ENCODE measurements at regions not wholly inside any gene's neighbourhood (a gene's known extent, or its start where the extent isn't known, plus 50 kb on each side); places are given as distances from the start of the nearest gene placed in this dataset.

DNA sequence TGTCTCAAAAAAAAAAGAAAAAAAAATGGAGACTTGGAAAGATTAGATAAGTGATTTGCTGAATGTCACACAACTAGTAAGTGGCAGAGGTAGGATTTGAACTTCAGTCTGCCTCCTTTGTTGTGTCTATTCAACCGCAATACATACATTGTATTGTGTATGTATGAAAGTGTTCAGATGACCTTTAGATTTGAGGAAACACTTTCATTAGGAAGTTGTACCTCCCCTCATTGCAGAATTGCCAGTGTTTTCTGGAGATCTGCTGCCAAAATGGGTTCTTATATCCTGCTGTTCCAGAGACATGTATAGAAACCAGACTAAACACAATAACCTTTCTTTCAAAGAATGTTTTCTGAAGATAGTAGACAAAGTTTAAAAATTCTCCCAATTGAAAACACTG lies 247.4 kb upstream of the TBL1XR1 start:
- H3K4ac ChIP-seq (ENCODE audit: low read depth, low read length), result no peak overlapping the region
- H3K79me2 ChIP-seq (ENCODE audit: control insufficient read depth, insufficient read depth, low read length), result no peaks in the 10 kb centered on the region
- H4K5ac ChIP-seq (ENCODE audit: low read length), result no peak overlapping the region
- no peak overlapping the region for H2BK15ac ChIP-seq (replicated peaks; ENCODE audit: low read depth)
- H3K4me3 ChIP-seq (ENCODE audit: low read length), result no peak overlapping the region
- no peak overlapping the region for H3K56ac ChIP-seq (ENCODE audit: low read length)
- no peak for DNase-seq
- no peaks in the 10 kb centered on the region for H3K36me3 ChIP-seq (ENCODE audit: control insufficient read depth, insufficient read depth, low read length)
- H3K9ac ChIP-seq (ENCODE audit: low read length), result no peak overlapping the region
- no peak overlapping the region for H2AK5ac ChIP-seq (ENCODE audit: low read length)
- H3K23ac ChIP-seq (ENCODE audit: low read length), result no peak overlapping the region
- H3K27ac ChIP-seq (ENCODE audit: low read depth, low read length), result no peak overlapping the region
- no peak overlapping the region for H4K8ac ChIP-seq (ENCODE audit: low read depth, low read length)
- no CpG with 5 or more reads among the region's 1 CpG for WGBS (ENCODE audit: extremely low coverage, insufficient coverage, low lambda C conversion rate)
- H3K27me3 ChIP-seq (ENCODE audit: insufficient read depth, low read length, poor library complexity), result no peaks in the 10 kb centered on the region
- no peaks in the 10 kb centered on the region for H3K79me1 ChIP-seq (ENCODE audit: low read length)
- no peaks in the 10 kb centered on the region for H3K4me1 ChIP-seq (ENCODE audit: control insufficient read depth, low read depth, low read length)
- no peak overlapping the region for H2BK120ac ChIP-seq (ENCODE audit: low read depth, low read length)
- no peak overlapping the region for H3K4me2 ChIP-seq (ENCODE audit: low read length)
- no peak overlapping the region for H2BK5ac ChIP-seq (ENCODE audit: low read length)
- H3K18ac ChIP-seq (ENCODE audit: low read length), result no peak overlapping the region

DNA sequence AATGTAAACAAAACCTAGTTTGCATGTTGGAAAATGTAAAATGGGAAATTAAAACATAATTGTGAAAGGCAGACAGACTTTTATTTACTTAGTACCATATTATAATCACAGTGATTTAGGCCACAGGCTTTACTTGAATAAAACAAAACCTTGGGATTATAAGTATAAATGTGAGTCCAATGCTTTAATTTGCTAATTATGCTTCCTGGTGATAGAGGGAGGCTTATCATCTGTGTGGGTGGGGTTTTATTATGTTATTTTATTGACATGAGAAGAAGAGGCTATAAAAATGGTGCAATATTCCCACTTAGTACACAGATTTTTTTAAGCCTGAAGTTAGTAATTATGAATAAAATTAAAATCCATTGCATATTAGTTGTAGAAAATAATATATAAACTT lies 248.3 kb upstream of the TBL1XR1 start:
- H3K56ac ChIP-seq (ENCODE audit: low read length), result no peak overlapping the region
- no peak overlapping the region for H3K4ac ChIP-seq (ENCODE audit: low read depth, low read length)
- no peak overlapping the region for H3K4me3 ChIP-seq (ENCODE audit: low read length)
- H4K5ac ChIP-seq (ENCODE audit: low read length), result no peak overlapping the region
- no peak overlapping the region for H2BK120ac ChIP-seq (ENCODE audit: low read depth, low read length)
- no peaks in the 10 kb centered on the region for H3K36me3 ChIP-seq (ENCODE audit: control insufficient read depth, insufficient read depth, low read length)
- no peaks in the 10 kb centered on the region for H3K79me1 ChIP-seq (ENCODE audit: low read length)
- no peak overlapping the region for H3K9ac ChIP-seq (ENCODE audit: low read length)
- no peak overlapping the region for H2BK5ac ChIP-seq (ENCODE audit: low read length)
- H3K27ac ChIP-seq (ENCODE audit: low read depth, low read length), result no peak overlapping the region
- H2AK5ac ChIP-seq (ENCODE audit: low read length), result no peak overlapping the region
- H4K8ac ChIP-seq (ENCODE audit: low read depth, low read length), result no peak overlapping the region
- H3K4me2 ChIP-seq (ENCODE audit: low read length), result no peak overlapping the region
- no peak overlapping the region for H2BK15ac ChIP-seq (replicated peaks; ENCODE audit: low read depth)
- H3K18ac ChIP-seq (ENCODE audit: low read length), result no peak overlapping the region
- H3K23ac ChIP-seq (ENCODE audit: low read length), result no peak overlapping the region
- no peak for DNase-seq
- H3K27me3 ChIP-seq (ENCODE audit: insufficient read depth, low read length, poor library complexity), result no peaks in the 10 kb centered on the region
- H3K4me1 ChIP-seq (ENCODE audit: control insufficient read depth, low read depth, low read length), result no peaks in the 10 kb centered on the region
- no peaks in the 10 kb centered on the region for H3K79me2 ChIP-seq (ENCODE audit: control insufficient read depth, insufficient read depth, low read length)

GRCh38 chr3:177446165-177446601 lies 248.9 kb upstream of the TBL1XR1 start:
- H3K4me3 ChIP-seq (ENCODE audit: low read length), result no peak overlapping the region
- no peaks in the 10 kb centered on the region for H3K79me1 ChIP-seq (ENCODE audit: low read length)
- no peak overlapping the region for H3K56ac ChIP-seq (ENCODE audit: low read length)
- no peak overlapping the region for H2BK120ac ChIP-seq (ENCODE audit: low read depth, low read length)
- H4K5ac ChIP-seq (ENCODE audit: low read length), result no peak overlapping the region
- DNase-seq, result no peak
- H3K4me2 ChIP-seq (ENCODE audit: low read length), result no peak overlapping the region
- no peaks in the 10 kb centered on the region for H3K4me1 ChIP-seq (ENCODE audit: control insufficient read depth, low read depth, low read length)
- H3K27me3 ChIP-seq (ENCODE audit: insufficient read depth, low read length, poor library complexity), result no peaks in the 10 kb centered on the region
- no peak overlapping the region for H2AK5ac ChIP-seq (ENCODE audit: low read length)
- no peak overlapping the region for H3K9ac ChIP-seq (ENCODE audit: low read length)
- no peaks in the 10 kb centered on the region for H3K36me3 ChIP-seq (ENCODE audit: control insufficient read depth, insufficient read depth, low read length)
- H3K23ac ChIP-seq (ENCODE audit: low read length), result no peak overlapping the region
- H3K4ac ChIP-seq (ENCODE audit: low read depth, low read length), result no peak overlapping the region
- no peak overlapping the region for H3K27ac ChIP-seq (ENCODE audit: low read depth, low read length)
- H4K8ac ChIP-seq (ENCODE audit: low read depth, low read length), result no peak overlapping the region
- H3K79me2 ChIP-seq (ENCODE audit: control insufficient read depth, insufficient read depth, low read length), result no peaks in the 10 kb centered on the region
- no peak overlapping the region for H2BK5ac ChIP-seq (ENCODE audit: low read length)
- no peak overlapping the region for H3K18ac ChIP-seq (ENCODE audit: low read length)
- WGBS (ENCODE audit: extremely low coverage, insufficient coverage, low lambda C conversion rate), result no CpG with 5 or more reads among the region's 6 CpGs
- H2BK15ac ChIP-seq (replicated peaks; ENCODE audit: low read depth), result no peak overlapping the region

DNA sequence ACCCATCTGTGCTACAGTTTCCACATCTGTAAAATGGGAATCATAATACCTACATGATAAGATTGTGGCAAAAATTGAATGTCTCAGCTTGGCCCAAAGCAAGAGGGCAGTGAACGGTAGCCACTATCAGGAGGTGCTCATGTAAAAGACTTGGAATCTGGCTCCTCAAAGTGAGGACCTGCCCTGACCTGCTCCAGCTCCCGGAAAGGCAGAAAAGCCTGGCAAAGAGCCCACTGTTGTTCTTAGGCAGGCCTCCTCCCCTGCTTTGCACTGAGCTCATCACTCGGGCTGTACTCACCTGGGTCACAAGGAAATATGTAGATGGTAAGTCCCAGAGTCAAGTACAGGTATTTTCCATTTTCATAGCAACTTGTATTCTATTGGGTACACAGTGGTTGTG lies 250.7 kb upstream of the TBL1XR1 start:
- H2BK120ac ChIP-seq (ENCODE audit: low read depth, low read length), result no peak overlapping the region
- peak overlapping the region; percentile 9 for H3K18ac ChIP-seq (ENCODE audit: low read length)
- H3K4me1 ChIP-seq (ENCODE audit: control insufficient read depth, low read depth, low read length), result no peaks in the 10 kb centered on the region
- H3K9ac ChIP-seq (ENCODE audit: low read length), result no peak overlapping the region
- H3K27me3 ChIP-seq (ENCODE audit: insufficient read depth, low read length, poor library complexity), result no peaks in the 10 kb centered on the region
- no peaks in the 10 kb centered on the region for H3K79me1 ChIP-seq (ENCODE audit: low read length)
- H3K4ac ChIP-seq (ENCODE audit: low read depth, low read length), result no peak overlapping the region
- no peaks in the 10 kb centered on the region for H3K79me2 ChIP-seq (ENCODE audit: control insufficient read depth, insufficient read depth, low read length)
- H3K36me3 ChIP-seq (ENCODE audit: control insufficient read depth, insufficient read depth, low read length), result no peaks in the 10 kb centered on the region
- no peak overlapping the region for H3K4me2 ChIP-seq (ENCODE audit: low read length)
- H2AK5ac ChIP-seq (ENCODE audit: low read length), result no peak overlapping the region
- no peak overlapping the region for H3K27ac ChIP-seq (ENCODE audit: low read depth, low read length)
- H2BK15ac ChIP-seq (replicated peaks; ENCODE audit: low read depth), result no peak overlapping the region
- H3K23ac ChIP-seq (ENCODE audit: low read length), result no peak overlapping the region
- no peak overlapping the region for H3K4me3 ChIP-seq (ENCODE audit: low read length)
- no peak for DNase-seq
- no peak overlapping the region for H4K5ac ChIP-seq (ENCODE audit: low read length)
- H2BK5ac ChIP-seq (ENCODE audit: low read length), result no peak overlapping the region
- no peak overlapping the region for H4K8ac ChIP-seq (ENCODE audit: low read depth, low read length)
- H3K56ac ChIP-seq (ENCODE audit: low read length), result no peak overlapping the region
- WGBS (ENCODE audit: extremely low coverage, insufficient coverage, low lambda C conversion rate), result no CpG with 5 or more reads among the region's 3 CpGs

GRCh38 chr3:177448987-177449359 lies 251.7 kb upstream of the TBL1XR1 start:
- Histone ChIP-seq H3K79me2 (ENCODE audit: control insufficient read depth, insufficient read depth, low read length) (no peaks in the 10 kb centered on the region), H3K4ac (ENCODE audit: low read depth, low read length) (no peak overlapping the region), H4K8ac (ENCODE audit: low read depth, low read length) (no peak overlapping the region), H3K36me3 (ENCODE audit: control insufficient read depth, insufficient read depth, low read length) (no peaks in the 10 kb centered on the region), H3K27me3 (ENCODE audit: insufficient read depth, low read length, poor library complexity) (no peaks in the 10 kb centered on the region), H2BK5ac (ENCODE audit: low read length) (no peak overlapping the region), H3K23ac (ENCODE audit: low read length) (no peak overlapping the region), H2BK15ac (replicated peaks; ENCODE audit: low read depth) (no peak overlapping the region), H2BK120ac (ENCODE audit: low read depth, low read length) (no peak overlapping the region), H3K79me1 (ENCODE audit: low read length) (no peaks in the 10 kb centered on the region), H3K27ac (ENCODE audit: low read depth, low read length) (no peak overlapping the region), H3K56ac (ENCODE audit: low read length) (no peak overlapping the region), H3K9ac (ENCODE audit: low read length) (no peak overlapping the region), H3K18ac (ENCODE audit: low read length) (no peak overlapping the region), H3K4me3 (ENCODE audit: low read length) (no peak overlapping the region), H3K4me1 (ENCODE audit: control insufficient read depth, low read depth, low read length) (no peaks in the 10 kb centered on the region), H2AK5ac (ENCODE audit: low read length) (no peak overlapping the region), H3K4me2 (ENCODE audit: low read length) (no peak overlapping the region), H4K5ac (ENCODE audit: low read length) (no peak overlapping the region)
- WGBS (ENCODE audit: extremely low coverage, insufficient coverage, low lambda C conversion rate), result no CpG with 5 or more reads among the region's 3 CpGs
- no peak for DNase-seq

DNA sequence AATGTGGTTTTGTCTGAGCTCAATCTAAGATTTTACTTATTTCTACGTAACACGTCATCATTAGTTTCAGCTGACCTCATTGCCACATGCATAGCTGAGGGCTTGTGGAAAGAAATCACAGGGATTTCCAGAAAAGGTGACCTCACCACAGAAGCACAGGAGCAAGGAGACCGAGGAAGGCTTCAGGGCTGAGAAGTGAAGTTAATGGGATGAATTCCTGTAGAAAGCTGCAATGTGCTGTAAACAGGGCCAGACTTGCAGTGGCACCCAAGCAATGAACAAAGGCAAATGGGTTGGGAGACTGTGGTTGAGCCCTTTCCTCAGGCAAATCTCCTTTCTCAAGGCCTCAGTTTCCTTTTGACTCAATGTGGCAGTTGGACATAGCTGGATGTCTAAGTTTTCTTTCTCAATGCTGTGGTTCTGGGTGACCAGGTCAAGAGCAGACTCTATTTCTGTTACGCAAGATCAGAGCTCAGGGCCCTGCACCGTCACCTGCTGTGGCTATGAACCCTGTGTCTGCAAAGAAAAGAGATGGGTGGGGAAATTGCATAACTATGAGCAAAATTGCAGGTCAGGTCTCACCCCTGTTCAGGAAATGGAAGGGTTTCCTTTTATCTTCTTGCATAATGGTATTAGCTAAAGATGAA lies 252.2 kb upstream of the TBL1XR1 start:
- H3K4ac ChIP-seq (ENCODE audit: low read depth, low read length), result no peak overlapping the region
- H3K4me3 ChIP-seq (ENCODE audit: low read length), result no peak overlapping the region
- no peaks in the 10 kb centered on the region for H3K79me1 ChIP-seq (ENCODE audit: low read length)
- H3K27ac ChIP-seq (ENCODE audit: low read depth, low read length), result no peak overlapping the region
- H4K8ac ChIP-seq (ENCODE audit: low read depth, low read length), result peak overlapping the region; percentile 65
- H2BK120ac ChIP-seq (ENCODE audit: low read depth, low read length), result no peak overlapping the region
- H3K9ac ChIP-seq (ENCODE audit: low read length), result no peak overlapping the region
- no peak overlapping the region for H2BK5ac ChIP-seq (ENCODE audit: low read length)
- H3K4me1 ChIP-seq (ENCODE audit: control insufficient read depth, low read depth, low read length), result no peaks in the 10 kb centered on the region
- no peaks in the 10 kb centered on the region for H3K79me2 ChIP-seq (ENCODE audit: control insufficient read depth, insufficient read depth, low read length)
- peak; percentile 77 for DNase-seq
- H3K27me3 ChIP-seq (ENCODE audit: insufficient read depth, low read length, poor library complexity), result no peaks in the 10 kb centered on the region
- no peak overlapping the region for H3K18ac ChIP-seq (ENCODE audit: low read length)
- no peak overlapping the region for H2AK5ac ChIP-seq (ENCODE audit: low read length)
- no peak overlapping the region for H2BK15ac ChIP-seq (replicated peaks; ENCODE audit: low read depth)
- H3K56ac ChIP-seq (ENCODE audit: low read length), result no peak overlapping the region
- WGBS (ENCODE audit: extremely low coverage, insufficient coverage, low lambda C conversion rate), result no CpG with 5 or more reads among the region's 5 CpGs
- no peak overlapping the region for H3K4me2 ChIP-seq (ENCODE audit: low read length)
- H3K23ac ChIP-seq (ENCODE audit: low read length), result no peak overlapping the region
- no peak overlapping the region for H4K5ac ChIP-seq (ENCODE audit: low read length)
- H3K36me3 ChIP-seq (ENCODE audit: control insufficient read depth, insufficient read depth, low read length), result no peaks in the 10 kb centered on the region

All from mesendoderm (in vitro differentiated cells).